Activated CD8-positive, alpha-beta memory T cell treated with anti-CD3 and anti-CD28 coated beads for 48 hours (primary cell): ENCODE measurements at regions not wholly inside any gene's neighbourhood (a gene's known extent, or its start where the extent isn't known, plus 50 kb on each side); places are given as distances from the start of the nearest gene placed in this dataset.
"Not testable (repeated sequence)": the region's sequence is repeated elsewhere in the genome, so short reads cannot be mapped to it uniquely, and the experiment has no call there.

Source experiments
- DNase-seq, 3 experiments: peaks; one replicate each; pipeline ENCODE4 v3.0.0-alpha.2; 2020; ENCODE audit warnings: low read depth in 2 of 3, low spot score in 2 of 3

DNA sequence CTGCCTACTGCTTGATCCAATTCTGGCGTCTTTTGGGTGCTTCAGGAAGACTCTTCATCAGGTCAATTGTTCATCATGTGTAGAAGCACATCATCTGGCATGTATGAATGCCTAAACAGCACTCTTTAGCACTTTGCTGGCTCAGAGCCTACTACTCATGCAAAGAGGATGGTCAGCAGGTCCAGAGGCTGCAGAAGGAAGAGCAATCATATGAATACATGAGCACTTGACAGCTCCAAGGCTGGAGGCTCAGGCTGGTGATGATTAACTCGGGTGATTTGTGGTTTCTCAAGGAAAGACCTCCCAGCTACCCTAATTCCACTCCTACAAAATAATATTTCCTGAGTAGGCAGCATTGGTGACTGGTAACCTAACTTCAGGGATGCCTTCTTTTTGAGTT lies 103.8 kb upstream of the CXCL13 start:
- DNase-seq: no peak

DNA sequence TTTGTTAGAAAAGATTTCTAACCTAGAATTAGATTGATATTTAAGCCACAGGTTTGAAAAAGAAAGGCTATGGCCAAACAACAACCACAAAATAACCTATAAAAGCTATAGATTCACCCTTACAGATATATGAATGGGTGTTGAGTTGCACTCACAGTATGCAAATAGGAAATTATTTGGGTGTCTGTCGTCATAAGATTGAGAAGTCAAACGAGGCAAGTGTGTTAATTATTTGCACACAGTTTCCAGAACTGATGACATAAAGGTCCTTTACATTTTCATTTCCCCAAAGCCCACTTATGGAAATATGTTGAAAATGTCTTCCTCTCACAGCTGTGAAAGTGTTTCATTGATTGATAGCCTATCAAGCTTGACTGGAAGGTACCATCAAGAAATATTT lies 101.2 kb upstream of the CXCL13 start:
- no peak for DNase-seq

DNA sequence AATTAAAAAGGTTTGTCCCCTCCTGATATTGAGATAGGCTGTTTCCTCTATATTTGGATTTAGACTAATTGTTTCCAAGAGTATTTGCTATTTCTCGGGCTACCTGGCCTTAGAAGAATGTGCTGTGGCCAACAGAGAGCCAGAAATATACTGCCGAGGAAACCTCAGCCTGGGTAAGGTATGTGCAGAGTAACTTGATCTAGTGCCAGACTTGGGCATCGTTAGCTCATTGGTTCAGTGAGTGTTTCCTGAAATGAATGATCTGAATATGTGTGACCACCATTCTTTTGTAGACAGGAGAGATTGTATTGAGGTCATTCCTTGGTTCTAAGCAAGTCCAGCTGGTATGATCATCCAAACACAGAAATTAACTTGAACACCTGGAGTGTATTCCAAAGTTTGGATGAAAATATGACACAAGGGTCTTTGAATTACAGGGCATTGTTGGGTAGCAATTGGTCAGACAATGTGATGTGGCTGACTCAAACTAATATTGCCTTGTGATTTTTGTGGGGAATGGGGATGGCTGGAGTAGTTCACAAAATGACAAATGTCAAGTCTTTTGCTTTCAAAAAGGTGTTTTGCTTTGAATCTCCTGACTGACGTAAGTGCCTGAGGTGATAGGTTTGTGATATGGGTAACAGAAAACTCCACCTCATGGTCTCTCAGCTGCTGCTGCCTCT lies 100.2 kb upstream of the CXCL13 start:
- no peak for DNase-seq

DNA sequence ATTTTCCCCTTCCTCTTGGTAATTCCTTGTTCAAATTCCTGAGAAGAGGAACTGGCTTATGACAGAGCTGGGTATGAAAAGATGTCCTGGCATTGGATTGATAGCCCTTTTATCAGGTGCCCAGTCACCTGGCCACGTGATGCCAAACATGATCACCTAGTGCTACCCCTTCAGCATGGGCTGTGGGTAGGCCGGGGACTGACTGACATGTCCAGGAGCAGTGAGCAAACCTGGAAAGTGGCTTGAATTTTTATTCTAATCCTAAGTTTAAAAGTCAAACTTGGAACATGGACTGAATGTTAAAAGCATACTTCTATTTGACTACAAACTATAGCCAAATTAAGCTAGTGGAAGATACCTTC lies 99.7 kb upstream of the CXCL13 start:
- no peak for DNase-seq

DNA sequence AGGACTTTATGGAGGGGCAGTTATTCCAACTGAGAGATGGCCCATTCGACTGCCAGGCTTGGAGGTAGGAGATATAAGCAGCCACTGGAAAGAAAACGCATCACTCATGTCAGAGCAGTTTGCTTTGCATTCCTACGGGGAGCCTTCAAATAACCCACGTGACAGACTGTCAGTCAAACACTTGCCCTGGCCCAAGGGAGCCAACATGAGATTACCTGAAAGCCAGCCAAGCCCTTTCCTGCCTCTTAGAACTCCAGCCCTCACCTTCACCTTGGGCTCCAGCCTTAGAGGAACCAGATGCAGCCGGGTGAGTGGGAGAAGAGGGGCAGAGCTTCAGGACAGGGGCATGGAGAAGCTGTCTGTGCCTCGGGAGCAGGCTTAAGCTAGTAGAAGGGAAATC lies 95.3 kb upstream of the CXCL13 start:
- no peak for DNase-seq

DNA sequence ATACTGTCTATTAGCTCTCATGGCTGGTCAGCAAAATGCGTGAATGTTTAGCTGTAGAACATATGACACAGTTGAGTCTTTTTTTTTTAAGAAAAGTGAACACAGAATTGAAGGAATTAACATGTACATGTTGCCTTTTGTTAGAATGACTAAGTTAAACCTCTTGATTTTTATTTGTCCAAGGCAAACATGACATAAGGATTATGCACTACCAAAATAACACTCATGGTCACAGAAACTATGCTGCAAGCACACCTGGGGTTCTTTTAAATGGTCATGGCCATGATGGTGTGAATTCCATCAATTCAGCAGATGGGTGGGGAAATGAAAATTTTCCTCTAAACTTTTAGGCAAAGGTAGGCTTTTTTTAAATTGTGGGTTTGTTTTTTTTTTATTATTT lies 80.1 kb upstream of the CXCL13 start:
- DNase-seq: no peak

DNA sequence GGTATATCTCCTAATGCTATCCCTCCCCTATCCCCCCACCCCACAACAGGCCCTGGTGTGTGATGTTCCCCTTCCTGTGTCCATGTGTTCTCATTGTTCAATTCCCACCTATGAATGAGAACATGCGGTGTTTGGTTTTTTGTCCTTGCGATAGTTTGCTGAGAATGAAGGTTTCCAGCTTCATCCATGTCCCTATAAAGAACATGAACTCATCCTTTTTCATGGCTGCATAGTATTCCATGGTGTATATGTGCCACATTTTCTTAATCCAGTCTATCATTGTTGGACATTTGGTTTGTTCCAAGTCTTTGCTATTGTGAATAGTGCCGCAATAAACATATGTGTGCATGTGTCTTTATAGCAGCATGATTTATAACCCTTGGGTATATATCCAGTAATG lies 77.7 kb upstream of the CXCL13 start:
- DNase-seq: not testable (repeated sequence)

DNA sequence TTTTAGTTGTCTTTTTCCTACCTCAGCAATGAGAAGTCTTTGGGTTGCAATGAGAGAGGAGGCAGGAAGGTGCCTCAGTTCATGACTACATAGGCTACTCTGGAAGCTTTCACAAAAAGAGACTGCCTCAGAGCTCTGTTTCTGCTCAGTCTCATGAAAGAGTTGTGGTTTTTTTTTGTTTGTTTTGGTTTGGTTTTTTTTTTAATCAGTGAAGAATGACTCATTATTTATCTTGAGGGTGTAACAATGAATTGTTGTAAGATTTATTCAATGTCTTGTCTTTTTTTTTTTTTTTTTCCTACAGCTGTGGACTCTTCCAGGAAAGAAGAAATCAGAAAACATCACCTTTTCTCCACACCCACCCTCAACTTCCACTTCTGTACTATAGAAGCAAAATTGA lies 67.5 kb upstream of the CXCL13 start:
- no peak for DNase-seq

DNA sequence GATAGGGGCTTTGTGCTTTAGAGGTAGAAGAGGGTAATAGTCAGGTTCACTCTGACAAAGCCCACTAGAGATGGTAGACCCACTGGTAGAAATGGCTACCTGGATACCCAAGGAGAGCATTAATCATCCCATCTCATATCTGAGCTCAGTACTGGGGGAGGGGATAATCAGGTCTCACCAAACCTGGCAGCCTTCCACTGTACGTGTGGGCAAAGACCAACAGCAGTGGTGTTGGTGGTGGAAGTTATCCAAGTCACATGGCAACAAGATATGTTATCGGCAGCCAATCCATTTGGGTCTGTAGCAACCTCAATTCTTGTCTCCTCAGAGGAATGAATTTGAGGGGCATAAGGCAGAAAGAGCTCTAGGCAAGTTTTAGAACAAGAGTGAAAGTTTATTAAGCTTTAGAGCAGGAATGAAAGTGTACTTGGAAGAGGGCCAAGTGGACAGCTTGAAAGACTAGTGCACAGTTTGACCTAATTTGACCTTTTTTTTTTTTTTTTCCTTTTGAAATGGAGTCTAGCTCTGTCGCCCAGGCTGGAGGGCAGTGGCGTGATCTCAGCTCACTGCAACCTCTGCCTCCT lies 67.0 kb upstream of the CXCL13 start:
- no peak for DNase-seq
